GM12878 (cell line): ENCODE measurements at regions not wholly inside any gene's neighbourhood (a gene's known extent, or its start where the extent isn't known, plus 50 kb on each side); places are given as distances from the start of the nearest gene placed in this dataset.
A peak's percentile ranks its signal among the peaks of the same experiment; 100 is the strongest.

Experiments
- ATAC-seq: fragments of 200-7000 bp; cut with Tn5 transposase; 3 replicates; pipeline ENCODE4 v1.9.1; 2020; ENCODE audit warnings: mild to moderate bottlenecking, moderate library complexity
- BruUV-seq: library from RNA; stranded (reverse); fragments of 400-500 nt; replicated peaks from 2 replicates; lab custom pipeline; 2021; lab: Mats Ljungman, UMichigan
- CTCF ChIA-PET: fragments of 300-600 bp; sonication (Branson Sonifier 250); formaldehyde crosslinking; extraction: SDS; loops from one replicate; lab custom pipeline; 2021; ENCODE audit warnings: inconsistent platforms; lab: Yijun Ruan, JAX
- POLR2A ChIA-PET: fragments of 350-600 bp; formaldehyde crosslinking; extraction: SDS; loops from one replicate; lab custom pipeline; 2021; ENCODE audit warnings: inconsistent platforms; lab: Charles Lee
- RAD21 ChIA-PET: fragments of 300-600 bp; sonication (Branson Sonifier 250); formaldehyde crosslinking; loops from one replicate; lab custom pipeline; 2023; ENCODE audit warnings: antibody characterized with exemption; ENCODE audit not compliant: unreplicated experiment; lab: Charles Lee
- SMC1A ChIA-PET: fragments of 300-600 bp; sonication (Branson Sonifier 250); formaldehyde crosslinking; loops from one replicate; lab custom pipeline; 2023; ENCODE audit not compliant: unreplicated experiment, uncharacterized antibody; lab: Charles Lee
- DNase-seq: peaks from one replicate; pipeline ENCODE4 v3.0.0-alpha.2; 2011; ENCODE audit warnings: low read depth, low spot score
- FAIRE-seq: peaks from 3 replicates; lab custom pipeline; 2011; peaks lifted over from hg19 to GRCh38; lab: Jason Lieb, UNC
- H2AFZ ChIP-seq: 2 replicates; pipeline ENCODE4 v1.6.0; 2011; ENCODE audit warnings: low read depth, low read length, control low read depth; ENCODE audit not compliant: control insufficient read depth
- H3K27ac ChIP-seq: 2 replicates; pipeline ENCODE4 v1.5.1; 2011; ENCODE audit warnings: control low read depth; ENCODE audit not compliant: control insufficient read depth, insufficient read depth
- H3K27me3 ChIP-seq, 2 experiments: replicated peaks in 1 of 2; 2 replicates each; pipeline versions ENCODE4 v1.6.0 to v1.6.1; 2011; ENCODE audit warnings: low read length in 1 of 2; ENCODE audit not compliant: control insufficient read depth in 2 of 2, insufficient read depth in 2 of 2
- H3K36me3 ChIP-seq, 2 experiments: 2 replicates each; pipeline ENCODE4 v1.5.1; 2011; ENCODE audit warnings: low read length in 1 of 2; ENCODE audit not compliant: control insufficient read depth in 2 of 2, insufficient read depth in 2 of 2
- H3K4me1 ChIP-seq: 2 replicates; pipeline ENCODE4 v1.6.1; 2011; ENCODE audit warnings: mild to moderate bottlenecking, low read length, moderate library complexity, mixed read lengths; ENCODE audit not compliant: control insufficient read depth, insufficient read depth
- H3K4me2 ChIP-seq: 2 replicates; pipeline ENCODE4 v1.6.0; 2011; ENCODE audit warnings: control low read depth; ENCODE audit not compliant: control insufficient read depth, insufficient read depth
- H3K4me3 ChIP-seq: fragments of 200-600 bp; sonication (generic); 2 replicates; pipeline ENCODE4 v1.5.1; 2016
- H3K79me2 ChIP-seq: 2 replicates; pipeline ENCODE4 v1.6.0; 2011; ENCODE audit warnings: low read length; ENCODE audit not compliant: control insufficient read depth, insufficient read depth
- H3K9ac ChIP-seq: 2 replicates; pipeline ENCODE4 v1.8.0; 2011; ENCODE audit warnings: low read length, control low read depth, mixed read lengths; ENCODE audit not compliant: control insufficient read depth, insufficient read depth
- H3K9me3 ChIP-seq: replicated peaks from 3 replicates; pipeline ENCODE4 v1.5.1; 2011; ENCODE audit warnings: mild to moderate bottlenecking, low read length; ENCODE audit not compliant: control insufficient read depth, insufficient read depth
- H4K20me1 ChIP-seq: 2 replicates; pipeline ENCODE4 v1.6.0; 2011; ENCODE audit not compliant: control insufficient read depth, insufficient read depth
- LARP7 ChIP-seq: fragments of 450-650 bp; IDR thresholded peaks from 2 replicates; pipeline ENCODE4 v1.6.1; 2017; ENCODE audit warnings: mild to moderate bottlenecking
- MEF2B ChIP-seq: fragments of 450-650 bp; IDR thresholded peaks from 2 replicates; pipeline ENCODE4 v1.6.1; 2018; ENCODE audit warnings: mild to moderate bottlenecking, moderate library complexity; ENCODE audit not compliant: partially characterized antibody, poor library complexity, severe bottlenecking
- MXI1 ChIP-seq: fragments of 150-350 bp; IDR thresholded peaks from 2 replicates; pipeline ENCODE4 v1.6.1; 2011; ENCODE audit warnings: low read depth, mild to moderate bottlenecking, inconsistent platforms, low read length, improper control_type of control experiment
- PML ChIP-seq: IDR thresholded peaks from 2 replicates; pipeline ENCODE4 v1.6.1; 2012; ENCODE audit warnings: low read length, inconsistent platforms
- POLR2AphosphoS5 ChIP-seq: IDR thresholded peaks from 2 replicates; pipeline ENCODE4 v1.6.1; 2011; ENCODE audit warnings: mild to moderate bottlenecking, low read length, inconsistent platforms
- SKIL ChIP-seq: fragments of 450-650 bp; IDR thresholded peaks from 2 replicates; pipeline ENCODE4 v1.6.1; 2017; ENCODE audit warnings: mild to moderate bottlenecking, low read depth, inconsistent platforms; ENCODE audit not compliant: poor library complexity, severe bottlenecking
- ZNF592 ChIP-seq: fragments of 450-650 bp; IDR thresholded peaks from 2 replicates; pipeline ENCODE4 v1.6.1; 2017; ENCODE audit warnings: mild to moderate bottlenecking, moderate library complexity
- WGBS: methylation state at CpG from one replicate; pipeline ENCODE4 v1.1.6; 2016; ENCODE audit warnings: low lambda C conversion rate; ENCODE audit not compliant: insufficient replicate concordance, insufficient coverage; ENCODE audit errors: missing lambda C conversion rate; 5-methylcytosine and 5-hydroxymethylcytosine counted together
- in situ Hi-C: fragments of 300-500 bp; cut with MboI; formaldehyde crosslinking; loops from 9 replicates; pipeline ENCODE4 v1.14.3; 2018; ENCODE audit warnings: mixed read lengths
- intact Hi-C: fragments of 100-400 bp; cut with micrococcal nuclease; formaldehyde crosslinking; loops from one replicate; pipeline ENCODE4 v1.14.2; 2022; ENCODE audit not compliant: unreplicated experiment

- H4K20me1 ChIP-seq, result no peaks in the 10 kb centered on the region
- H3K4me3 ChIP-seq, result no peak overlapping the region
- ATAC-seq (peak; percentile 53), FAIRE-seq (no peak), DNase-seq (no peak)
- in situ Hi-C loops (no loop called here), intact Hi-C loops (no loop called here)
- no TSS peak for BruUV-seq
- no peak overlapping the region for H3K9ac ChIP-seq
- H2AFZ ChIP-seq, result no peak overlapping the region
- WGBS, result 20% methylated on average over 9 of the region's 9 CpGs
- ChIA-PET CTCF (interaction anchor here (0.7 to 7.3 kb wide), 9 partner anchors 8 to 762 kb away, joined by 3 to 67 read pairs (median 6); no protein-coding TSS in a partner anchor), RAD21 (interaction anchor here (1.0 to 3.4 kb wide), 6 partner anchors 13 to 363 kb away, joined by 3 to 12 read pairs (median 4); partner anchors contain the start of gene RCN1), POLR2A (interaction anchor here (0.7 kb wide), 1 partner anchor 85 kb away, joined by 3 read pairs; no protein-coding TSS in a partner anchor), SMC1A (interaction anchor here (0.7 to 3.0 kb wide), 8 partner anchors 11 to 363 kb away, joined by 3 to 13 read pairs (median 4); no protein-coding TSS in a partner anchor)
- TF ChIP-seq MEF2B (peak; percentile 84), POLR2AphosphoS5 (no peak), PML (no peak)
- H3K79me2 ChIP-seq, result no peaks in the 10 kb centered on the region
- H3K9me3 ChIP-seq, result no peaks in the 10 kb centered on the region
- no peaks in the 10 kb centered on the region for H3K27me3 ChIP-seq
- no peak overlapping the region for H3K27ac ChIP-seq
- H3K4me1 ChIP-seq, result no peaks in the 10 kb centered on the region
- no peak overlapping the region for H3K4me2 ChIP-seq
- H3K36me3 ChIP-seq, result no peaks in the 10 kb centered on the region; a peak in 1 of 4 replicates
Measured at GRCh38 chr11:32003335-32003734, 87.5 kb upstream of the RCN1 start.

- in situ Hi-C loops, result no loop called here
- TF ChIP-seq ZNF592, result no peak
- TF ChIP-seq SKIL, result no peak
- TF ChIP-seq MXI1, result no peak
- TF ChIP-seq LARP7, result no peak
Measured at GRCh38 chr11:32002311-32002710, 88.6 kb upstream of the RCN1 start.

More at GRCh38 chr11:32002311-32002710, 88.6 kb upstream of the RCN1 start:
- H3K79me2 ChIP-seq, result no peaks in the 10 kb centered on the region
- DNase-seq (no peak), FAIRE-seq (no peak), ATAC-seq (no peak)
- no peaks in the 10 kb centered on the region for H3K9me3 ChIP-seq
- ChIA-PET POLR2A (no interaction called here), CTCF (interaction anchor here (0.5 to 7.3 kb wide), 6 partner anchors 9 to 361 kb away, joined by 3 to 67 read pairs (median 6); no protein-coding TSS in a partner anchor), SMC1A (interaction anchor here (0.5 to 3.0 kb wide), 7 partner anchors 33 to 540 kb away, joined by 3 to 13 read pairs (median 3); no protein-coding TSS in a partner anchor), RAD21 (interaction anchor here (0.6 to 3.4 kb wide), 4 partner anchors 12 to 45 kb away, joined by 3 to 12 read pairs (median 3); no protein-coding TSS in a partner anchor)
- H3K27me3 ChIP-seq, result no peaks in the 10 kb centered on the region
- intact Hi-C loops, result no loop called here
- no TSS peak for BruUV-seq
- H3K9ac ChIP-seq, result no peak overlapping the region
- no peaks in the 10 kb centered on the region; a peak in 1 of 4 replicates for H3K36me3 ChIP-seq
- no peak overlapping the region for H3K4me2 ChIP-seq
- no peak overlapping the region for H2AFZ ChIP-seq
- H3K4me3 ChIP-seq, result no peak overlapping the region
- no peaks in the 10 kb centered on the region for H4K20me1 ChIP-seq
- no peak overlapping the region for H3K27ac ChIP-seq
- H3K4me1 ChIP-seq, result no peaks in the 10 kb centered on the region
- WGBS, result 29% methylated on average over 2 of the region's 2 CpGs
